NCI-H1417 (cell line): ENCODE measurements at regions not wholly inside any gene's neighbourhood (a gene's known extent, or its start where the extent isn't known, plus 50 kb on each side); places are given as distances from the start of the nearest gene placed in this dataset.

Experiments
- DNase-seq, 3 experiments: peaks; one replicate each; lab custom pipeline; 2025; lab: John Stamatoyannopoulos, UW

- DNase-seq = no peak
Observed at GRCh38 chr5:26231316-26231715, 807.1 kb downstream of the CDH9 start.

- no peak for DNase-seq
Observed at GRCh38 chr5:26229848-26230247, 808.5 kb downstream of the CDH9 start.

DNA sequence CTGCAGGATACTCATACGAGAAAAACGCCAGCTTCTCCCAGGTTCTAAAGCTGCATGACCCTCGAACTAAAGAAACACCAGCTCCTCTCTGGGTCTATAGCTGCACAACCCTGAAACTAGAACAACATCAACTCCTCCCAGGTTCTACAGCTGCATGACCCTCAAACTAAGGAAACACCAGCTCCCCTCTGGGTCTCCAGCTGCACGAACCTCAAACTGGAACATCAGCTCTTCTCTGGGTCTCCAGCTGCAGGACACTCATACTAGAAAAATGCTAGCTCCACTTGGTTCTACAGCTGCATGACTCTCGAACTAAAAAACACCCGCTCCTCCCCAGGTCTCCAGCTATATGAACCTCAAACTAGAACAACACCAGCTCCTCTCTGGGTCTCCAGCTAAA lies 811.1 kb downstream of the CDH9 start:
- no peak for DNase-seq

DNA sequence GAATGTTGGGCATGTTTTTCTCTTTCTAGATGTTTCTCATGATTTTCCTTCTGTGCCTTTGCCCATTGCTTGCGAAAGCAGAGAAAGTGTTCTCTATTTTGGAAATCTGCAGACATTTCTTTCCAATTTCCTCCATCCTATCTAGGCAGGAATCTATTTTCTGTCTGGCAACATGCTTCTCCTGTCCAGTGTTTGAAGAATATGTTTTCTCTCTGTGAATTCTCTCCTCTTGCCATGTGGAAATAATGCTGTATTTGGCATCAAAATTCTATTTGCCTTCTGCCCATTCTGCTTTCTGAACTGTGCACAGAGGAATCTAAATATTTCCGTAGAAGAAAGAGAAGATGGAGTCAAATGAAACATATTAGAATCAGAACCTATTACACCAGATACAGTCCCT lies 833.3 kb downstream of the CDH9 start:
- no peak for DNase-seq

- no peak for DNase-seq
Observed at GRCh38 chr5:26193626-26194025, 844.8 kb downstream of the CDH9 start.

GRCh38 chr5:26192486-26192885 lies 845.9 kb downstream of the CDH9 start:
- DNase-seq = no peak

GRCh38 chr5:26181582-26181981 lies 856.8 kb downstream of the CDH9 start:
- no peak for DNase-seq

DNA sequence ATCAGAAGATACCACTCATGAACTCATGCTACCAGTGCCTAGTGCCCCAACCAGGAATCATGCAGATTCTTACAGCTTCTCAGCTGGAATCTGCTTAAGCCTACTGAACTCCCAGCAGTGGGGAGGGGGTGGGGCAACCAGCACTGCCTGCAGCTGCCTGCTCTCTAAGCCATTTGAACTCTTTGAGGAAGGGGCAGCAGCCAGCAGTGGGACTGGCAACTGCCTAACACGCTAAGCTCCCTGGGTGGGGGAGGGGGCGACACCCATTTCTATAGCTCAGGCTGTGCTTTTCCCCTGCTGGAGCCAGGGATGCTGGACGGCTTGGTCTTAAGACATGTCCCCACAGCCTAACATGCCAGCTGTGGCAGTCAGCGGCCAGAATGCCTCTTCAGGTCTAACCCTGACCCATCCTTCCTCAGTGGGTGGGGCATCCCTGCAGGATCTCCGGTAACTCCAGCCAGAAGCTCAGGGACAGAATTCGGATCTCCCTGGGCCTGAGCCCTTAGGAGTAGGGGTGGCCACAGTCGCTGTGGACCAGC lies 889.7 kb downstream of the CDH9 start:
- DNase-seq = no peak

DNA sequence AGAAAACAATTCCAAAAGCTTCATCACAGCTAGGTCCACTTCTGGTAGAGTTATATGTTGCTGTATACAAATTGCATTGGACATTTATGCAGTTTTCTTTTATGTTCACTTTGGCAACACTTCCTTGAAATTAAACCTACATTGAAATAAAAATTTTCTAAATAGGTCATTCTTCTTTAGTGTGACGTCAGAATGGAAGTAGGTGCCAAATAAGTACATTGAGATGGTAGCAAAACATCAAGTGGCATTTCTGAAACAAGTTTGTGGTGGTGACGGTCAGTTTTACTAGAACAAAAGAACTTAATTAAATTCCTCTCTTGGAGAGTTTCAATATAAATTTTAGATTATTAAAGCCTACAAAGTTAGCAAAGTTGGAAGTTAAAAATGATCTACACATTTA lies 895.1 kb downstream of the CDH9 start:
- no peak for DNase-seq

DNA sequence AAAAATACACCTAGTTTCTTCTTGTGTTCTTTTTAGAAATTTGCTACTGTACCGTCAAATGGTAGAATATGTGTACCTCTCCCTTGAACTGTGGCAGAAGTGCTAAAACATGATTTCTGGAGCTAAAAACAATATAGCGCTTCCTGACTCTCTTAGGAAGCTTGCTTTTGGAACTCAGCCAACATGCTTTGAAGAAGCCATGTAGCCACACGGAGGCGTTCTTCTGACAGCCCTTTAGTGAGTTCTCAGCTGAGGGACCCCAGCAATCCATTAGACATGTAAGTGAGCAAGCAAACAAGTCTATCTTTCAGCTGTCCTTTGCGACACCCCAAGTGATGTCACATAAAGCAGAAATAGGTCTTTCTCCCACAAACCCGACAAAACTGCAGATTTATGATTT lies 917.0 kb downstream of the CDH9 start:
- DNase-seq = peak in 2 of 3 experiments; percentile 8 to 36

- DNase-seq = no peak
Observed at GRCh38 chr5:26104175-26104574, 934.2 kb downstream of the CDH9 start.

DNA sequence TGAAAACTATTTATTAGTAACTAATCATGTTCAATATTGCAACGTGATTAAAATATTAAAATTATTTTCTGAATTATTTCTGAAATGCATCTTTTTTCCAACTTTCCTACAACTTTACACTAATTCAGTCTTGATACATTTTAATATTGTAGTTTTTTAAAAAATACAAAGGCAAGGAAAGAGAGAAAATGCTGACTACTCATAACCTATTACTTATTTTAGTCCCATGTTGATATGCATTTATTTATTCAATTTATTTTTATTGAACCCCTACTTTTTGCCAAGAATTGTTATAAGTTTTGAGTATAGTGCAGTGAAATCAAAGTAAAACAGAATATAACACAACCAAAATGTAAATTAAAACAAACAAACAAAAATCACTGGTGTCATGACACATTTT lies 978.2 kb downstream of the CDH9 start:
- DNase-seq = no peak

- no peak for DNase-seq
Observed at GRCh38 chr5:26054594-26054993, 983.8 kb downstream of the CDH9 start.

GRCh38 chr5:26034813-26035212 lies 1003.6 kb downstream of the CDH9 start:
- no peak for DNase-seq

GRCh38 chr5:26031481-26031880 lies 1006.9 kb downstream of the CDH9 start:
- DNase-seq = no peak

GRCh38 chr5:26026044-26026443 lies 1012.3 kb downstream of the CDH9 start:
- DNase-seq = peak in 2 of 3 experiments; percentile 22 to 70

DNA sequence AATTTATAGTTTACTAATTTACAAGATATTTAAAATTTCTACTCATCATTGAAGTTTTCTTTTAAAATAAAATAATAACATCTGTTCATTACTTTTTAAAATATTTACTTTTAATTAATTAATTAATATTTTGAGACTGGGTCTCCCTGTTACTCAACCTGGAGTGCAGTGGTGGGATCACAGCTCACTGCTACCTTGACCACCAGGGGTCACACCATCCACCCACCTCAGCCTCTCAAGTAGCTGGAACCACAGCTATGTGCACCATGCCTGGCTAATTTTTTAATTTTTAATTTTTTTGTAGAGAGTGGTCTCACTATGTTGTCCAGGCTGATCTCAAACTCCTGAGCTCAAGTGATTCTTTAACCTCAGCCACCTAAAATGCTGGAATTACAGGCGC lies 1013.6 kb downstream of the CDH9 start:
- peak in 1 of 3 experiments; percentile 16 for DNase-seq

DNA sequence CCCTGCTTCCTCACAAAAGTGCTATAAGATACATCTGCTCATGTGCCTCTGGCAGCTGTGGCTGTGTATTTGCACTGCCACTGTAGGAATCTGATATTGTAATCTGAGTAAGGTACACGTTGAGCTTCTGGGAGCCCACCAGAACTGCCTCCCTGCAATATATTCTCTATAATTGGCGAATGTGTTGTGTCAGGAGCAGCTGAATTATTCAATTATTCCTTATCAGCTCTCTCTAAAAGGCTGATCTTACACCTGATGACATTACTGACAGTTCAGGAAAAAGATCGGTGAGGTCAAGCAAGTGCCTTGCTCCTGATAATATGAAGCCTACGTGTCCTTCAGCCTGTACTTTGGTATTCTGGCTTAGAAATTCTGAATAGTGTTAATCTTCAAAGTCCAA lies 1015.0 kb downstream of the CDH9 start:
- DNase-seq = no peak

DNA sequence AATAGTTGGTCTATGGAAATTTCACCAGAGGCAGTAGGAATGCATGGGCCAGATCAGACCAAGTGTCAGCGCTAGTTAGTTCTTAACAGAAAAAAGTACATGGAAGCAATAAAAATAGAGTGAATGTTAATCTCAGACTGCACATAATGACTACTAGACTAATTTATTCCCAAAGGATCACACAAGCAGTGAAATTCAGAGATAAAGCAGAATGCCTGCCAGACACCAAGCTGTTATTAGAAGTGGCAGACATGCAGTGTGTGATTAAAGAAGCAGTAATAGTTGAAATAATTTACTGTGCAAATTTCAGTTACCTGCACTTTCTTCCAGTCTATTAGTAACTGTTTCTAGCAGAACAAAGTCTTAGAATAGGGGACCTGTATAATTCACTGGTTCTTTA lies 1024.2 kb downstream of the CDH9 start:
- no peak for DNase-seq

- no peak for DNase-seq
Observed at GRCh38 chr5:26012078-26012477, 1026.3 kb downstream of the CDH9 start.

GRCh38 chr5:26009742-26010141 lies 1028.6 kb downstream of the CDH9 start:
- DNase-seq = no peak

- peak in 2 of 3 experiments; percentile 8 to 37 for DNase-seq
Observed at GRCh38 chr5:26003966-26004365, 1034.4 kb downstream of the CDH9 start.

GRCh38 chr5:25995209-25995608 lies 1043.2 kb downstream of the CDH9 start:
- DNase-seq = no peak

- DNase-seq = peak in 1 of 3 experiments; percentile 30
Observed at GRCh38 chr5:25993701-25994100, 1044.7 kb downstream of the CDH9 start.

DNA sequence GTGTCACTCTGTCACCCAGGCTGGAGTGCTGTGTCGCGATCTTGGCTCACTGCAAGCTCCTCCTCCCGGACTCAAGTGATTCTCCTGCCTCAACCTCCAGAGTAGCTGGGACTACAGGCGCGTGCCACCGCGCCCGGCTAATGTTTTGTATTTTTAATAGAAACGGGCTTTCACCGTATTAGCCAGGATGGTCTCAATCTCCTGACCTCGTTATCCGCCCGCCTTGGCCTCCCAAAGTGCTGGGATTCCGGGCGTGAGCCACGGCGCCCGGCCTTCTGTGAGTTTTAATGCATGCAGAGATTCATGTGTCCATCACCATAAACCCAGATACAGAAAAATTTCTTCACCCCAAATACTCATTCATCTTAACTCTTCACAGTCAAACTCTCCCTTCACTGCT lies 1046.7 kb downstream of the CDH9 start:
- no peak for DNase-seq
